GM18505 (cell line): ENCODE measurements at regions not wholly inside any gene's neighbourhood (a gene's known extent, or its start where the extent isn't known, plus 50 kb on each side); places are given as distances from the start of the nearest gene placed in this dataset.

Source experiments
- ATAC-seq: cut with Tn5 transposase; IDR thresholded peaks from one replicate; pipeline ENCODE4 v1.9.1; 2021; ENCODE audit not compliant: unreplicated experiment
- POLR2A ChIP-seq: IDR thresholded peaks from 4 replicates; pipeline ENCODE4 v1.6.1; 2011; ENCODE audit warnings: borderline replicate concordance; ENCODE audit not compliant: insufficient read depth, insufficient read length; ENCODE audit errors: extremely low read depth

- ATAC-seq = no peak
- no peak for TF ChIP-seq POLR2A
Observed at GRCh38 chr16:85971902-85972638, 73.1 kb downstream of the IRF8 start.

GRCh38 chr16:85974428-85975375 is 75.7 kb downstream of the IRF8 start:
- TF ChIP-seq POLR2A = no peak

GRCh38 chr16:85975451-85975981 is 76.6 kb downstream of the IRF8 start:
- no peak for TF ChIP-seq POLR2A
- ATAC-seq = no peak

More at GRCh38 chr16:85974428-85975375, 75.7 kb downstream of the IRF8 start:
- no peak for ATAC-seq

- TF ChIP-seq POLR2A = no peak
- ATAC-seq = no peak
Observed at GRCh38 chr16:85978291-85978775, 79.4 kb downstream of the IRF8 start.

GRCh38 chr16:85978976-85979375 is 80.0 kb downstream of the IRF8 start:
- no peak for TF ChIP-seq POLR2A

GRCh38 chr16:85979605-85980004 is 80.6 kb downstream of the IRF8 start:
- ATAC-seq = no peak
- TF ChIP-seq POLR2A = no peak

More at GRCh38 chr16:85978976-85979375, 80.0 kb downstream of the IRF8 start:
- no peak for ATAC-seq

- no peak for ATAC-seq
- TF ChIP-seq POLR2A = no peak
Observed at GRCh38 chr16:85980686-85981085, 81.7 kb downstream of the IRF8 start.

- no peak for ATAC-seq
- TF ChIP-seq POLR2A = no peak
Observed at GRCh38 chr16:85981826-85982562, 83.0 kb downstream of the IRF8 start.

GRCh38 chr16:85982563-85982939 is 83.6 kb downstream of the IRF8 start:
- TF ChIP-seq POLR2A = peak; percentile 13

GRCh38 chr16:85983064-85983463 is 84.1 kb downstream of the IRF8 start:
- no peak for TF ChIP-seq POLR2A
- no peak for ATAC-seq

More at GRCh38 chr16:85982563-85982939, 83.6 kb downstream of the IRF8 start:
- no peak for ATAC-seq

GRCh38 chr16:85983606-85984230 is 84.8 kb downstream of the IRF8 start:
- no peak for ATAC-seq
- TF ChIP-seq POLR2A = no peak

- no peak for TF ChIP-seq POLR2A
- ATAC-seq = no peak
Observed at GRCh38 chr16:85984231-85984880, 85.4 kb downstream of the IRF8 start.
